Loucy (cell line): ENCODE measurements at regions not wholly inside any gene's neighbourhood (a gene's known extent, or its start where the extent isn't known, plus 50 kb on each side); places are given as distances from the start of the nearest gene placed in this dataset.

ENCODE experiments used
- H2AFZ ChIP-seq: fragments of 200-600 bp; sonication (generic); 2 replicates; pipeline ENCODE4 v1.6.0; 2016; ENCODE audit warnings: antibody characterized with exemption, mild to moderate bottlenecking, low read length, moderate library complexity
- H3F3A ChIP-seq: fragments of 200-600 bp; 2 replicates; pipeline ENCODE4 v1.6.0; 2016; ENCODE audit warnings: antibody characterized with exemption, low read depth, mild to moderate bottlenecking
- H3K27me3 ChIP-seq: fragments of 200-600 bp; sonication (generic); 2 replicates; pipeline ENCODE4 v1.6.1; 2014; ENCODE audit warnings: low read length, mild to moderate bottlenecking; ENCODE audit not compliant: insufficient read depth, poor library complexity, severe bottlenecking
- H3K36me3 ChIP-seq: fragments of 200-600 bp; sonication (generic); 2 replicates; pipeline ENCODE4 v1.6.1; 2016; ENCODE audit warnings: low read length; ENCODE audit not compliant: insufficient read depth
- H3K4me1 ChIP-seq: fragments of 200-600 bp; sonication (generic); 2 replicates; pipeline ENCODE4 v1.5.1; 2014; ENCODE audit warnings: low read length, mild to moderate bottlenecking; ENCODE audit not compliant: insufficient read depth, poor library complexity, severe bottlenecking
- H3K4me2 ChIP-seq: fragments of 200-600 bp; sonication (generic); 2 replicates; pipeline ENCODE4 v1.6.0; 2014; ENCODE audit warnings: antibody characterized with exemption, low read length, low read depth, mild to moderate bottlenecking; ENCODE audit not compliant: poor library complexity, severe bottlenecking
- H3K4me3 ChIP-seq: fragments of 200-600 bp; sonication (generic); 2 replicates; pipeline ENCODE4 v1.5.1; 2014; ENCODE audit warnings: low read length, mild to moderate bottlenecking, mixed read lengths; ENCODE audit not compliant: poor library complexity, severe bottlenecking
- H3K79me2 ChIP-seq: fragments of 200-600 bp; sonication (generic); 2 replicates; pipeline ENCODE4 v1.6.1; 2014; ENCODE audit warnings: low read length; ENCODE audit not compliant: insufficient read depth
- H3K9ac ChIP-seq: fragments of 200-600 bp; sonication (generic); 2 replicates; pipeline ENCODE4 v1.6.0; 2014; ENCODE audit warnings: mild to moderate bottlenecking, low read depth, low read length, moderate library complexity; ENCODE audit not compliant: poor library complexity, severe bottlenecking
- H3K9me2 ChIP-seq: fragments of 200-600 bp; sonication (generic); replicated peaks from 2 replicates; pipeline ENCODE4 v1.6.1; 2016; ENCODE audit warnings: low read depth, low read length, mixed read lengths
- H3K9me3 ChIP-seq: fragments of 200-600 bp; sonication (generic); 2 replicates; pipeline ENCODE4 v1.6.1; 2014; ENCODE audit warnings: mild to moderate bottlenecking, antibody characterized with exemption, low read length, low read depth; ENCODE audit not compliant: insufficient read depth
- H4K20me1 ChIP-seq: fragments of 200-600 bp; sonication (generic); 2 replicates; pipeline ENCODE4 v1.6.0; 2014; ENCODE audit warnings: antibody characterized with exemption, low read length, mild to moderate bottlenecking; ENCODE audit not compliant: insufficient read depth, poor library complexity, severe bottlenecking
- CTCF ChIP-seq: fragments of 200-600 bp; sonication (generic); conservative IDR thresholded peaks from 2 replicates; pipeline ENCODE4 v1.5.1; 2014; ENCODE audit warnings: mild to moderate bottlenecking, antibody characterized with exemption, low read length
- EZH2phosphoT487 ChIP-seq: fragments of 200-600 bp; IDR thresholded peaks from 2 replicates; pipeline ENCODE4 v1.6.1; 2018; ENCODE audit warnings: antibody characterized with exemption, mild to moderate bottlenecking, moderate library complexity, borderline replicate concordance

DNA sequence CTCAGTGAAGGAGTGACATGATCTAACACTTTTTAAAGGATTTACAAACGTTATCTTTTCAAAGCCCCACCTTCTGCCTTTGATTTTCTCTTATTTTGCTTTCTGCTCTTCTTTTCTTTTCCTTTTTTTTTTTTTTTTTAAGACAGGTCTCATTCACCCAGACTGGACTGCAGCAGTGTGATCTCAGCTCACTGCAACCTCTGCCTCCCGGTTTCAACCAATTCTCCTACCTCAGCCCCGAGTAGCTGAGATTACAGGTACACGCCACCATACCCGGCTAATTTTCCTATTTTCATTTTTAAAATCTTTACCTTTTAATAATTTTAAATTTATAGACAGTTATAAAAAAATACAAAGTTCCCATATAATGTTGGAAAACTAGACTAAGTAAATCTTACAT is 63.7 kb upstream of the RPS13 start:
- H3K9ac ChIP-seq = no peak overlapping the region
- H3F3A ChIP-seq = peaks cover 1% of the 10 kb centered on the region; the same call in 1 of the 2 replicates
- no peaks in the 10 kb centered on the region for H3K9me2 ChIP-seq
- H3K36me3 ChIP-seq = peaks cover 43% of the 10 kb centered on the region
- H3K27me3 ChIP-seq = no peaks in the 10 kb centered on the region
- no peak overlapping the region for H3K4me3 ChIP-seq
- TF ChIP-seq CTCF = no peak
- TF ChIP-seq EZH2phosphoT487 = no peak
- no peak overlapping the region for H2AFZ ChIP-seq
- no peak overlapping the region for H3K4me2 ChIP-seq
- H3K4me1 ChIP-seq = peaks cover 2% of the 10 kb centered on the region
- H3K79me2 ChIP-seq = no peaks in the 10 kb centered on the region
- peaks cover 3% of the 10 kb centered on the region for H4K20me1 ChIP-seq
- no peaks in the 10 kb centered on the region for H3K9me3 ChIP-seq

GRCh38 chr11:17138562-17138961 is 61.1 kb upstream of the RPS13 start:
- no peak for TF ChIP-seq CTCF
- TF ChIP-seq EZH2phosphoT487 = no peak
- no peak overlapping the region for H3K4me3 ChIP-seq
- H3F3A ChIP-seq = peaks cover 2% of the 10 kb centered on the region; the same call in 1 of the 2 replicates
- no peaks in the 10 kb centered on the region for H3K27me3 ChIP-seq
- peaks cover 3% of the 10 kb centered on the region for H4K20me1 ChIP-seq
- H3K9me3 ChIP-seq = no peaks in the 10 kb centered on the region
- H3K9me2 ChIP-seq = no peaks in the 10 kb centered on the region
- no peak overlapping the region for H3K9ac ChIP-seq
- no peak overlapping the region for H2AFZ ChIP-seq
- peaks cover 8% of the 10 kb centered on the region for H3K4me1 ChIP-seq
- H3K36me3 ChIP-seq = peaks cover 40% of the 10 kb centered on the region; the same call in 1 of the 2 replicates
- no peak overlapping the region for H3K4me2 ChIP-seq
- no peaks in the 10 kb centered on the region for H3K79me2 ChIP-seq

GRCh38 chr11:17135916-17136683 is 58.6 kb upstream of the RPS13 start:
- peaks cover 2% of the 10 kb centered on the region; the same call in 1 of the 2 replicates for H3F3A ChIP-seq
- no peak overlapping the region for H3K4me3 ChIP-seq
- no peaks in the 10 kb centered on the region for H3K9me3 ChIP-seq
- TF ChIP-seq EZH2phosphoT487 (no peak), CTCF (no peak)
- H3K4me1 ChIP-seq = peaks cover 8% of the 10 kb centered on the region
- H2AFZ ChIP-seq = no peak overlapping the region
- H3K9me2 ChIP-seq = no peaks in the 10 kb centered on the region
- H3K9ac ChIP-seq = peak overlapping the region; percentile 8
- peaks cover 26% of the 10 kb centered on the region; the same call in 1 of the 2 replicates for H3K36me3 ChIP-seq
- peaks cover 3% of the 10 kb centered on the region for H4K20me1 ChIP-seq
- H3K27me3 ChIP-seq = no peaks in the 10 kb centered on the region
- no peaks in the 10 kb centered on the region for H3K79me2 ChIP-seq
- no peak overlapping the region for H3K4me2 ChIP-seq
